Inferior parietal cortex (tissue), 1 donor: ENCODE measurements at regions not wholly inside any gene's neighbourhood (a gene's known extent, or its start where the extent isn't known, plus 50 kb on each side); places are given as distances from the start of the nearest gene placed in this dataset.

Experiments used
- DNase-seq: peaks from one replicate; pipeline ENCODE4 v3.0.0-alpha.2; 2016; ENCODE audit errors: extremely low spot score

- DNase-seq, result no peak
These were observed 276.9 kb upstream of the SNX7 start for GRCh38 chr1:98384461-98385141.

- no peak for DNase-seq
These were observed 278.4 kb upstream of the SNX7 start for GRCh38 chr1:98382986-98383740.

- DNase-seq, result no peak
These were observed 278.9 kb upstream of the SNX7 start for GRCh38 chr1:98382586-98382985.

- no peak for DNase-seq
These were observed 287.4 kb upstream of the SNX7 start for GRCh38 chr1:98374098-98374497.

GRCh38 chr1:98373056-98373455, 288.5 kb upstream of the SNX7 start:
- DNase-seq, result no peak

- DNase-seq, result no peak
These were observed 289.8 kb upstream of the SNX7 start for GRCh38 chr1:98371764-98372163.

- DNase-seq, result no peak
These were observed 292.1 kb upstream of the SNX7 start for GRCh38 chr1:98369463-98369862.

- DNase-seq, result no peak
These were observed 292.5 kb upstream of the SNX7 start for GRCh38 chr1:98368995-98369394.

- no peak for DNase-seq
These were observed 294.1 kb upstream of the SNX7 start for GRCh38 chr1:98367426-98367825.

- no peak for DNase-seq
These were observed 295.2 kb upstream of the SNX7 start for GRCh38 chr1:98366343-98366742.

GRCh38 chr1:98364544-98364943, 297.0 kb upstream of the SNX7 start:
- DNase-seq, result no peak

GRCh38 chr1:98360864-98361263, 300.7 kb upstream of the SNX7 start:
- no peak for DNase-seq

- DNase-seq, result no peak
These were observed 305.7 kb upstream of the SNX7 start for GRCh38 chr1:98355656-98356383.

- DNase-seq, result no peak
These were observed 309.1 kb upstream of the SNX7 start for GRCh38 chr1:98352378-98352777.

- no peak for DNase-seq
These were observed 310.0 kb upstream of the SNX7 start for GRCh38 chr1:98351561-98351960.

- DNase-seq, result no peak
These were observed 316.1 kb upstream of the SNX7 start for GRCh38 chr1:98345417-98345816.

- no peak for DNase-seq
These were observed 316.8 kb upstream of the SNX7 start for GRCh38 chr1:98344731-98345130.

- DNase-seq, result no peak
These were observed 319.0 kb upstream of the SNX7 start for GRCh38 chr1:98342566-98342965.

- DNase-seq, result no peak
These were observed 321.0 kb upstream of the SNX7 start for GRCh38 chr1:98340511-98340910.

GRCh38 chr1:98336472-98337083, 324.9 kb upstream of the SNX7 start:
- DNase-seq, result no peak

GRCh38 chr1:98333936-98334335, 327.6 kb upstream of the SNX7 start:
- no peak for DNase-seq

- no peak for DNase-seq
These were observed 328.1 kb upstream of the SNX7 start for GRCh38 chr1:98333406-98333805.
